ENCODE measurements at regions not wholly inside any gene's neighbourhood (a gene's known extent, or its start where the extent isn't known, plus 50 kb on each side); places are given as distances from the start of the nearest gene placed in this dataset.

DNA sequence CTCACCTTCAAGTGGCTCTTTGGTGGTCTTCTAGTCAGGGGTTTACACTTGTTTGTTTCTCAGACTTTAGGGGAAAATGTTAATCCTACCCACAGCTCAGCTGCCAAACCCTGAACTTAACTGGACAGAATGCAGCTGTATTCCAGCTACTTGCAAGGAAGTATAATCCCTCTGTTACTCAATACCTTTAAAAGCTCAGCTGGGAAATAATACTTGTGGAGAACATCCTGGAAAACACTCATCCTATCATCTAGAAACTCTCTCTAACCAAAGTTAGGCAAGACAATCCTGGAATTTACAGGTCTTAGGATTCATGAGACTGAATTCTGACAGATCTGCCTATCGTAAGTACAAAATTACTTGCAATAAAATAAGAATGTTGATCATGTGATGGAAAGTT is 404.1 kb downstream of the ADAMTS20 start:
- TF ChIP-seq CTCF (IDR thresholded peaks at IDR 0.05 in 4 of 5, conservative IDR thresholded peaks at IDR 0.05 in 1 of 5) (no peak), POLR2A (IDR thresholded peaks at IDR 0.05) (no peak)
